Right forelimb (tissue), 1 donor: ENCODE measurements at regions not wholly inside any gene's neighbourhood (a gene's known extent, or its start where the extent isn't known, plus 50 kb on each side); places are given as distances from the start of the nearest gene placed in this dataset.
"Not testable (repeated sequence)": the region's sequence is repeated elsewhere in the genome, so short reads cannot be mapped to it uniquely, and the experiment has no call there.

Experiments used
- DNase-seq: peaks from one replicate; pipeline ENCODE4 v3.0.0-alpha.2; 2018

DNA sequence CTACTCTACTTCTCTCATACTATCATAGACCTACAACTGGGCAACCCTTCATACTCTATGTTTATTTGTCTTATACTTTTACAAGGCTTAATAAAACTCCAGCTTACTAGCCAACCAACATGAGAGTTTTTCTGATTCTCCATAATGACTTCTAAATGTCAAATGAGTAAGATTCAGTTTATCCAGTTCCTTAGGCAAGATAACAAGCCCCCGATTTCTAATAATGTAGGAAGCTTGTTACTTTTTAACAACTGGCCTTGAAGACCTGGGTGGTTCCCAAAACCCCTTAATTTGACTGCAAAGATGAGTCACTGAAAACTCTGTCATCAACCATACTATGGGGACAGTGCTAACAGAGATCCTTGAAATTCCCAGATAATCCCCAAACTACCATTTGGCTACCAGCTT lies 294.6 kb upstream of the ACTBL2 start:
- no peak for DNase-seq

DNA sequence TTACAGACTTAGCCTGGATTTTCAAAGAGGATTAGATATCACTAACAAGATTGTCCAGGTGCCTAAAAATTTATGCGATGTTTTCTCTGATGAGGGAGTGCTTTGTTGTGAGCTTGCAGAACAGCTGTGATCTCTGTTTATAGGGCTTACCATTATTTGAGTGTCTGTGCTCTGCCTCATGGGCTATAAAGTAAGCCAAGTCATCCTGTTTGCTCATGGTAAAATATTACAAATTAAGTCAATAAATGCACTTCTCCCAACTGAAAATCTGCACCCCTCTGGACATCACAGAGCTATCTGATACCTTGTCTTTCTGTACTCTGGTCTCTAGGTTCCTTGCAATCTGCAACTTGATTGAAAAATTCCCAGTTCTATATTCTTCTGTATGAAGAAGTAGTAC lies 293.4 kb upstream of the ACTBL2 start:
- no peak for DNase-seq

DNA sequence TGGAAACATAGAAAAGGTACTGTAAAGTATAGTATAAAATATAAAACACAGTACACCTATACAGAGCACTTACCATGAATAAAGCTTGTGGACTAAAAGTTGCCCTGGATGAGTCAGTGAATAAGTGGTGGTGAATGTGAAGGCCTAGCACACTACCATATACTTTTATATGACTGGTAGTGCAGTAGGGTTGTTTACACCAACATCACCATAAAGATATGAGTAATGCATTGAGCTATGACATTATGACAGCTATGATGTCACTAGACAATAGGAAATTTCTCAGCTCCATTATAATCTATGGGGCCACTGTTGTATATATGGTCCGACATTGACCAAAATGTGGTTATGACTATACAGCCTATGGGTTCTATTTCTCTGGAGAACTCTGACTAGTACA lies 291.8 kb upstream of the ACTBL2 start:
- DNase-seq: no peak

DNA sequence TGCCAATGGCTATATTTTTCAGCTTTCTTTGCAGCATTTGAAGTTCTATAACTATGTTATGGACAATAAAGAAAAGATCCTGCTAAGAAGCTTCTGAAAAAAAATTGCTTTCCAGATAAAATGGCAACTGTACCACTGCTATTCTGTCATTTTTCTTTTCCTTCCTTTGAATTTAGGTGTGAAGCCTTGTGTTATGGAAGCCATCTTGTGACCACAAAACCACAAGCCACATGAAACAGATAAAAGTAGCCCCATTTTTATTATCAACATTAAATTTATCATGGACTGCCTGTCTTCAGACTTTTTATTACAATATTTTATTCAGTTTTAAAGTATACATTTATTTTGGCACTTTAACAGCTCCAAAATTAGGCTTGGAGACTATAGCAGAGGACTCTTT lies 289.9 kb upstream of the ACTBL2 start:
- DNase-seq: no peak

DNA sequence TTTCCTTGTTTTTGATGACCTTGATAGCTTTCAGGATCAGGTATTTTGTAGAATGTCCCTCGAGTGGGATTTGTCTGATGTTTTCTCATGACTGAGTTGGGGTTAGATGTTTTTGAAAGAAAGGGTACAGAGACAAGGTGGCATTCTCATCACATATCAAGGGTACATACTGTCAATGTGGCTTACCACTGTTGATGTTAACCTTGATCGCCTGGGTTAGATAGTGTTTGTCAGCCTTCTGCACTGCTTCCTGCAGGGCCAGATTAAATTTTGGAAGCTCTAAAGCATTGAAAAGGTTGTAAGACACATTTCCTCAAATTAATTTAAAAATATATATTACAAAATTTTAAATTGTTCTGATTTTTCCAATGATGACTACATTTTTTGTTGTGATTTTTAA lies 287.4 kb upstream of the ACTBL2 start:
- no peak for DNase-seq

DNA sequence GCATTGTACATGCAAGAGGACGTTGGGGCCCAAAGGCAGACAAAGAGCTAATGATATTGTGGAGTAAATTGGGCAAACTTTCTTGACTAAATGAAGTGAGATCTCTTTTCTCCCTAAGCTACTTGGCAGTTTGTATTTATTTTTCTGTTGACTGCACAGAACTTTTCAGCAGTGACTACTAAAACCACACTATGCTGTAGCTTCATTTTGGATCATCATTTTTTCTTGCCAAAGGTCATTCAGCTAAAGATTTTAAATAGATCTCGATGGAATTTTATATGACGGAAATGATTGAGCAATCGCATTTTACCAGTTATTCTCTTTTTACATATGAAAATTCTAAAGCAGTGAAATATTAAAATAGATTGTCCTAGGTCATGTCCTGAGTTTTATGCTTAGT lies 286.1 kb upstream of the ACTBL2 start:
- DNase-seq: no peak

DNA sequence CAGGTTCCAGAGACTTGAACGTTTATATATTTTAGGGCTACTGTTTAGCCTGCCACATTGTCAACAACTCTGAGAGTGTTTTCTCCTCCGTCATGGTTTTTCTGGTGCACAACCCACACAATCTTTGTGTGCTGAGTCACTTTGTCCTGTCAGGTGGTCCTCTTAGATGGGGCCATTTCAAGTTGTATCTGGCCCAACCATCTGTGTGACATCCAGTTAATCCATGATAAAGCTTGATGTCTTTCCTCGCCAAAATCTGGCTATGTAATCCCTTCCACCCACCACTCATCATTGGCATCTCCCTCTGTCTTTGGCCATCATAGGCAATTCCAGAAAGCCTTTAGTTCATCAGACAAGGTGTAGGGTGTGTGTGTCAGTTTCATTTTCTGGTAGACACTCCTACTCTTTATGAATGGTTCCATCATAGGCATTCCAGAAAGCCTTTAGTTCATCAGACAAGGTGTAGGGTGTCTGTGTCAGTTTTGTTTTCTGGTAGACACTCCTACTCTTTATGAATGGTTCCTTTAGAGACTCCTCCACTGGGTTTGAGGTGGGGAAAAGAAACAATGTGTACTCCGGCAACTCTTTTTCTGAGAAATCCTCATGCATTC lies 282.0 kb upstream of the ACTBL2 start:
- no peak for DNase-seq

DNA sequence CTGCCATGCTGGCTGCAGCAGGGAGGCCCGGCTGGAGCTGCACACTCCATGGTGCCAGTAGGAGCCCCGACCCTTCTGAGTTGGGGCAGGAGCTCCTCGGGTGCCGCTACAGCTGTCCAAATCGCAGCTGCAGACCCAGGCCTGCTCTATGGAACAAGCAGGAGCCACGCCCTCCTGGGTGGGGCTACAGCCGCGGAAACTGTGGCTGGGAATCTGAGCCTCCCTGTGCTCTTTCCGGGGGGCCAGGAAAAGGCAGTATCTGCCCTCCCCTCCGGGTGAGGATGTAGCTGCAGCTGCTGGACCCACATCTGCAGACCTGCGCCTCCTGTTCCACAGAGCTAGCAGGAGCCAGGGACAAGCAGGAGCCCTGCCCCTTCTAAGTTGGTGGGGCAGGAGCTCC lies 278.9 kb upstream of the ACTBL2 start:
- no peak for DNase-seq

DNA sequence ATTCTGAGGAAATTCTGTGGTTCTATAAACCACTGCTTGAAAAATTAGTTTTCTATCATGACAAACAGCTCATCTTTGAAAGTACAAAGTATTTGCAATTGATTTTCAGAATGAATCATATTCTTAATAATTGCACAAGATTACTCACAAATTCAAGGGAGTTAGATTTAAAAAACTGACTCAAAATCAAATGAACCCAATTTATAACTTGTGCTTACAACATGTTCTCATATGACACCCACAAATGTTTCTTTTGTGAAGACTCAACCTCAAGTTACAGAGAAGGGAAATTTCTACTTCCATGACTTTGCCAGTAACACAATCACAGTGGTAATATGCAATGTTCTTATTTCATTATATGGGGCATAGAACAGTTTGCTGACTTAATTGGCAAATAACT lies 272.0 kb upstream of the ACTBL2 start:
- DNase-seq: no peak

DNA sequence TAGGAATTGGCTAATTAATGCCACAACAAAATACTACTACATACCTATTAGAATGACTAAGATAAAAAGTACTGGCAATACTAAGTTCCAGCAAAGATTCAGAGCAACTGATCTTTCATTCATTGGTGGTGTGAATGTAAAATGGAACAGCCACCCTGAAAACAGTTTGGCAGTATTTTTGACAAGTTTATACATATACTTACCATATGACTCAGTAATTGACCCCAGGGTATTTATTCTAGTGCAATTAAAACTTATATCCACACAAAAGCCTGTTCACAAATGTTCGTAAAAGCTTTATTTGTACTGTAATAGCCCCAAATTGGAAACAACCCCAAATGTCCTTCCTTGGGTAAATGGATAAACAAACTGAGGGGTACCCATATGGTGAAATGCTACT lies 270.8 kb upstream of the ACTBL2 start:
- DNase-seq: no peak

DNA sequence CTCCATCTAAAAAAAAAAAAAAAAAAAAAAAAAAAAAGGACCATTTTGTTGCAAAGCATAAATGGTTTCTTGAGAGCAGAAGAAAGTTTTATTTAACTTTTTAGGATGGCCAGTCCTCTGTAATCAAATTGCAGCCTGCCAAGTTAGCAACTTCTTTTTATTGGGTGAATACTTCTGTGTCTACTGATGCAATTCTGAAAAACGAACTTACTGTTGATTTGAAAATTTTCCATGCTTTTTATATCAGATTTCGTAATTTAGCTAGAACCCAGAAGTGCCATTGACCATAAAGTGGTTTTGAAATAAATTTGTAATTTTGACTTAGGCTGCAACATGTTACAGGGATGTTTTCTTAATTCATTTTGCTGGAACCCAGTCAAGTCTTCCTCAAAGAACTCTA lies 269.1 kb upstream of the ACTBL2 start:
- DNase-seq: no peak

DNA sequence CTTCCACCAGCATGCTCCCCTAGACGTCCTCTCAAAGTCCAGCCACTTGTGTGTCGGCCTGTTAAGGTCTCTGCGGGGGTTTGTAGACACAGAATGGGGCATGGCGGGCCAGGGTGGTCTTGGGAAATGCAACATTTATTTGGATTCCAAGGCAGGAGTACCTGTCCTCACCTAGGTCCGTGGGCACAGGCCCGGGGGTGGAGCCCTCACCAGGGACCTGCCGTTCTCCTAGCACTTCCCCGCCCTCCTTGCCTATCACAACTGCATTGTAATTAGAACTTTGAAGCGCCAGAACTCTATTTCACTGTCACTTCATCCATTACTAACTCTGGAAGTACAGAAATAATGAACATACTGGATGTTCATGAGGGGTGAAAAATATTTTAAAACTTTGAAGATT lies 268.3 kb upstream of the ACTBL2 start:
- DNase-seq: no peak

DNA sequence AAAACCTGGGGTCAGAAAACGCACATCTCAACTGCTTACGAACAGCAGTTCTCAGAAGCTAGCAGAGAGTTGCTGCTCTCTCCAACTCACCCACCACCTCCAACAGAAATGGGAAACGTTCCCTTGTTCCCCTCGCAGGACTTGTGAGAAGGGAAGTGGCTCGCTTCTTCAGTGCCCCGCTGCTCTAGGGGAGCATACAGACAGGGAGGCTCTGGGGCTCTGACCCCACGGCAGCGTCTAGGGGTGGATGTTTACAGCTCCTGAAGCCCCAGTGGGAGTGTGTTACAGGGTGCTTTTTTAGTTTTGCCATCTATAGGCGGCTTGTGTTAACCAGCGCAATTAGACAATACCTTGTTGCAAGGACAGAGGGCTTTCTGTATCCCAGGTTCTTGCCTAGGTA lies 267.7 kb upstream of the ACTBL2 start:
- no peak for DNase-seq

DNA sequence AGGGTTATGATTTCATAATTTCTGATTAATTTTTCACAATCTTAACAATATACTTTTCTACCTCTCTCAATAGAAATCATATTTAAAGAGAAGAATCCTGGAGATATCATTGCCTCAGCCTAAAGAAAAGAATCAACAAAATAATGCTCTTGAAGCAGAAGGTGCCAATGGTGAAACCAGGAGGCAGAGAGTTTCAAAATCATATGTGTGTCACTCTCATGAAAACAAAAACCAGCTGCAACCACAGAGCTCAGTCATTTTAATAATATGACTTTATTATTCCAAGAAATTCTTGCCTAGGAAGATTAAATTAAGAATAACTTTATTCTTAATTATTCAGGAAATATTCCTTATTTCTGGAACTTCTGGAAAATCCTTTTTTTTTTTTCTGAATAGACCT lies 266.8 kb upstream of the ACTBL2 start:
- no peak for DNase-seq

DNA sequence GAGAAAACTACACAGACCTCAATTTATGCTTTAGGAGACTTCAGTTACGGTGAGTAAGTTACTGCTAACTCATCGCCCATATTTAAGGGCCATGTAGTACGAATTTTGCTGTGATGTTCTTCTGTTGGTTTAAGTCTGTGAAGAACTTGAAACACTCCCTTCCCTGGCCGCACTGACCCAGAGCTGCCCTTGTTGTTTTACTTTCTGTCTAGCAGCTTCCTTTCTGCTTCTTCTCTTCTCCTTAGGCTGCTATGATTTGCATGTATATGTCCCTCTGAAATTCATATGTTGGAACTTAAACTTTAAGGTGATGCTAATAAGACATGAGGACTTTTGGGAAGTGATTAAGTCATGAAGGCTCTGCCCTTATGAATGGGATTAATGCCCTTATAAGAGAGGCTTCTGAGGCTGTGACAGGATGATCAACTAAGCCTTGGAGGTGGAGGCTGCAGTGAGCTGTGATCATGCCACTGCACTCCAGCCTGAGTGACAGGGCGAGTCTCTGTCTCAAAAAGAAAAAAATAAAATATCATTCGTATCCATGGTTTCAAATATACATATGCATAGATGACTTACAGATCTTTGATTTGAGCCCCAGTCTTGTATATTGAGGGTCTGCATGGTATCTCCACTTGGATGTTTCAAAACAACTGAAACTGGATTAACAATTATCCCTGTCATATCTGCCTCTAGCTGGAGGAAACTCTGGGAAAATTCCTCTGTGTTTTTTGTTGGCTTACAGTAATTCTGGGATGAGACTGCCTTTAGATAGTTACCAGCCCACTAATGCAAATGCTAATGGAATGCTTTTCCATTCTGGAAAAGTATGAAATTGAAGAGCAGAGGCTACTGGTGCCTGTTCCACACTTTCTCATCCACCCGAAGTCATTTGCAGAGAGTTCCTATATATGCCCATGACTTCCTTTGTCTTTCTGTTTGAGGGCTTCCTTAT lies 263.4 kb upstream of the ACTBL2 start:
- DNase-seq: no peak

DNA sequence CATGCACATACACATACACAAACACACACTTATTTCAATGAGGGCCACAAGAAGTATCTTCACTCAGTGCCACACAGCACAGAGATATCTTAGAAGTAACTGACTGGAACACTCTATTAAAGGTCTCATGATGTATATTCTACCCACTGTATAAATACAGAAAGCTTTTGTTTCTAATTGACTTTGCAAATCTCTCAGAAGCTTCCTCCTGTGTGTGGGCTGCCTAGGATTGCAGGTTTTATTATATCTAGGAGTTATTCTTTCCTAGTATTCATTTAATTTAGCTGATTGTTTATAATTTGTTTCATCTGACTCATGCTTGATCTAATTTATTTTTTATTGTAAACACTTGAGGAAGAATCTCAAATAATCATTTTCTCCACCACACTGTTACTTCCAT lies 262.4 kb upstream of the ACTBL2 start:
- no peak for DNase-seq

DNA sequence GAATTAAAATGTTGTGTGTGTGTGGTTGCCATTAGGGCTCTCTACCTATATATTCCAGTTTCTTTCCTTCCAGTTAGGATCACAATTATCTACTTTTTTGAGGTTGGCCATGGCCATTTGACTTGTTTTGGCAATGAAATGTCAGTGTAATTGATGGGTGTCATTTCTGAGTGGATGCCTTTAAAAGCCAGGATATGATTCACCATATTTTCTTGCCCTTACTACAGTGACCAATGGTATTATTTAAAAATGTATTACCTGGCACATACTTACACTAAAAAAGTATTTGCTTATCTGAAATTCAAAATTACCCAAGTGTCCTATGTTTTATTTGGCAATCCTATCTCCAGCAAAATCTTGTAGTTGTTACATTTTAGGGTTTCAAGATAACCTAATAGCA lies 258.7 kb upstream of the ACTBL2 start:
- DNase-seq: no peak

DNA sequence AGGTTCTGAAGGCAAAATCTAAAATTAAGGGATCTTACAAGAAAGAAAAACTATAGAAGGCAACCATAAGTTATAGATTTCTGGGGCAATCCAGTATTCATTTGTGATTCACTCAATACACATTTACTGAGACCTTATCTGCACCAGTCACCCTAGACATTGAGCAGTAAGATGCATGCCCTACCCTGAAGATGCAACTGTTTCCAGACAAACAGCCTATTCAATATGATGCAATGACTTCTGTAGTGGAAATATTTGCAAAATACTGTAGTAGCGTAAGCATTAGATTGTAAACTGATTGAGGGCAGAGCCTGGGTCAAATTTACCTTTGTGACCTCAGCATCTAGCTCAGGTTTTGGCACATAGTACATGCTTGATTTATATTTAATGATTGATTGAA lies 256.2 kb upstream of the ACTBL2 start:
- DNase-seq: no peak

DNA sequence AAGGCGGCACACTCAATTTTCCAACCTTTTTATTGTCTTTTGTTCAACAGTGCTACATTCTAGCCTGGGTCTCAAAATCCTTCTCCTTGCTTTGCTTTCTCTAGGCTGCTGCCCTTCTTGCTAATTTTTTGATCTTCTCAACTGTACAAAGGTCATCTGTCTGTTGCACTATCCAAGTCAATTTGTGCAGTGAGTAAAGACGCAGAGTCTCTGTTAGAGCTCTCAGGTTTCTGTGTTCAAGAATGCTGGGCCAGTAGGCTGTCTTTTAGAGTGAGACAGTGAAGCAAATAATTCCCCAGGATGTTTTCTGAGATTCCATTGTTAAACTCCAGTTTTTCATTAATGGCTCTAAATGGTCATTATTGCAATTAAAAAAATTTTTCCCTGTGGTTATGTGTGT lies 255.7 kb upstream of the ACTBL2 start:
- DNase-seq: no peak

DNA sequence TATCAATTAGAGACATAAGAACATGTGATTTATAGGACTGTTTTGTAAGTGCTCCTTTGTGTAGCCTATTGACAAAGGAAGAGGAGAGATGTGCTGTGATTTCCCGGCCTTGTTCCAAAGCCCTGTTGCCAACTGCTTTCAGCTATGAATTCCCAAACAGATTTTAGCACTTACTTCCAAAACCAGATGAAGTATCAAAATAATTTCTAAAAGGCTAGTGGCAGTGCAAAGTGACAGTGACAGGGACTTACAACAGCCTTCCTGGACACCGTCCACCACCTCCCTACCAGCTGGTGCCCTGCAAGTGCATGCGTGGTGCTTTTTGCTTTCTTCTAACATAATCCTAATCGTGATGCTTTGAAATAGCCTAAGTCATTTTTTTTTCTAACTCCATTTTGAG lies 254.1 kb upstream of the ACTBL2 start:
- no peak for DNase-seq

DNA sequence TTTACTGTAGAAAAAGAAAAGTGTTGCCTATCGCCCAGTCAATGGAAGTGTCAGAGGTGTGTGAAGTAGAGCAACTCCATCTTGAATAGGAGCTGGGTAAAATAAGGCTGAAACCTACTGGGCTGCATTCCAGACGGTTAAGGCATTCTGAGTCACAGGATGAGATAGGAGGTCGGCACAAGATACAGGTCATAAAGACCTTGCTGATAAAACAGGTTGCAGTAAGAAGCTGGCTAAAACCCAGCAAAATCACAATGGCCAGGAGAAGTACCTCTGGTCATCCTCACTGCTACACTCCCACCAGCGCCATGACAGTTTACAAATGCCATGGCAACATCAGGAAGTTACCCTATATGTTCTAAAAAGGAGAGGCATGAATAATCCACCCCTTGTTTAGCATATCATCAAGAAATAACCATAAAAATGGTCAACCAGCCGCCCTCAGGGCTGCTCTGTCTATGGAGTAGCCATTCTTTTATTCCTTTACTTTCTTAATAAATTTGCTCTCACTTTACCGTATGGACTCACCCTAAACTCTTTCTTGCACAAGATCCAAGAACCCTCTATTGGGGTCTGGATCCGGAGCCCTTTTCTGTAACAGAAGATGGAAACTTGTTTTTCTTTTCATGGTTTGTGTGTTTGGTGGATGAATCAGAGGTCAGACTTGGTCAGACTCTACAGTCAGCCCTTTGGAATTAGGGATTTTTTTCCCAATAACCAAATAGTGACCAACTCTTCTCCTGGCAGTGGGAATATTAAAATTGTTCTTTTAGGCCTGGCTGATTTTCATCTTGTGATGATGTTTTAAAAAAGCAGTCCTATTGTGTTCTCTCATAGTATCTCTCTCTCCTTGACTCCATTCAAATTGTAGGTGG lies 252.9 kb upstream of the ACTBL2 start:
- DNase-seq: not testable (repeated sequence)

DNA sequence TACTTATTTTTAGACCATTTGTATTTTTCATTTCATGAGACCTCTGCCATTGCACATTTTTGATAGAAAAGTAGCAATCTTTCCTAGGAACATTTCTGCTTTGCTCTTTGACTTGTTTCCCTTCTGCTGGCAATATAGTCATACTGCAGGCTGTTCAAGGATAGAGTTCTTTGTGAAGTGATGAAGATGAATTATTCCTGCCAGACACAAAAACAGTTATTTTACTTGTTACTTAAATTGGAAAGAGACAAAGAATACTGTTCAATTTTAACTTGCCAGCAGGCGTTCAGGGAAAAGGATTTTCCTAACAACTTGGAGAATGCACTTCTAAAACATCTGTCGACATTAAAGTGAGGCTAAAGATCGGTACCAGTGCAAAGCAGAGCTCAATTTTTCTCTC lies 251.7 kb upstream of the ACTBL2 start:
- DNase-seq: no peak

DNA sequence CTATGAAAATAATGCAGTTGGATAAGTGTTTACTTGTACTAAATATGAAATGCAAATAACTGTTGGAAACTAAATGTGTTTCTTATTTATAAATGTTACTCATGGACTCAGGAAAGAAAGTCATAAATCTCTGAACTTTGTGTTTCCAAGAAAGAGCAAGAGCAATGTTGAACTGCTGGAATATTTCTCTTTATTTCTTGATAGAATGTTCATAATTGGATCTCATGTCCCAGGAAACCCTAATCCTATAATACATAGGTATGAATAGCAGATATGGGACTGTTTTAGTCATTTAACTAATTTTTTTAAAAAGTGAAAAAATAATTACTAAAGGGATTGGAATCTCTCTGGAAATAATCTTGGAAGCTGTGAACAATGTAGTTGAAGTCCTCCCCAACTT lies 245.0 kb upstream of the ACTBL2 start:
- no peak for DNase-seq
